B cell (primary cell): ENCODE measurements at regions not wholly inside any gene's neighbourhood (a gene's known extent, or its start where the extent isn't known, plus 50 kb on each side); places are given as distances from the start of the nearest gene placed in this dataset.
"Not testable (repeated sequence)": the region's sequence is repeated elsewhere in the genome, so short reads cannot be mapped to it uniquely, and the experiment has no call there.

Experiments used
- ATAC-seq: fragments of 200-7000 bp; cut with Tn5 transposase; one replicate; pipeline ENCODE4 v1.10.0; 2021; ENCODE audit warnings: low read depth, mild to moderate bottlenecking, moderate number of reproducible peaks, moderate library complexity
- CTCF ChIA-PET: fragments of 350-600 bp; sonication (Branson Sonifier 250); formaldehyde crosslinking; loops from one replicate; lab custom pipeline; 2021; ENCODE audit warnings: antibody characterized with exemption, inconsistent platforms; lab: Charles Lee
- POLR2A ChIA-PET: fragments of 350-600 bp; sonication (Branson Sonifier 250); formaldehyde crosslinking; loops from one replicate; lab custom pipeline; 2021; ENCODE audit warnings: antibody characterized with exemption; lab: Charles Lee
- DNase-seq: peaks from one replicate; pipeline ENCODE4 v3.0.0; 2013
- H2AFZ ChIP-seq: 2 replicates; pipeline ENCODE4 v1.6.1; 2012; ENCODE audit warnings: mild to moderate bottlenecking, low read depth, low read length; ENCODE audit not compliant: insufficient read depth, poor library complexity, severe bottlenecking
- H3K27ac ChIP-seq, 2 donors: 1 replicate in 1 of 2; 2 replicates in 1 of 2; pipeline ENCODE4 v1.5.1; 2012 to 2013; ENCODE audit warnings: low read length in 2 of 2, mild to moderate bottlenecking in 2 of 2, moderate library complexity in 1 of 2
- H3K27me3 ChIP-seq, 4 experiments: fragments of 200-600 bp in 1 of 4; sonication (generic) in 1 of 4; replicated peaks in 1 of 4; 1 replicate in 2 of 4; 2 replicates in 2 of 4; pipeline versions ENCODE4 v1.6.1 to v1.7.0; 2013 to 2016; ENCODE audit warnings: low read length in 3 of 4, mild to moderate bottlenecking in 2 of 4, mixed read lengths in 1 of 4, moderate library complexity in 1 of 4; ENCODE audit not compliant: insufficient read depth in 4 of 4, control insufficient read depth in 3 of 4; ENCODE audit errors: control extremely low read depth in 1 of 4
- H3K36me3 ChIP-seq, 2 experiments: replicated peaks in 1 of 2; 1 replicate in 1 of 2; 2 replicates in 1 of 2; pipeline versions ENCODE4 v1.6.1 to v1.7.1; 2013; ENCODE audit warnings: low read length in 1 of 2; ENCODE audit not compliant: insufficient read depth in 2 of 2, control insufficient read depth in 1 of 2; ENCODE audit errors: control extremely low read depth in 1 of 2, extremely low read depth in 1 of 2
- H3K4me1 ChIP-seq, 2 donors: fragments of 200-600 bp in 1 of 2; sonication (generic) in 1 of 2; 1 replicate in 1 of 2; 2 replicates in 1 of 2; pipeline versions ENCODE4 v1.5.1 to v1.6.1; 2013 to 2017; ENCODE audit warnings: low read length in 2 of 2; ENCODE audit not compliant: control insufficient read depth in 2 of 2, insufficient read depth in 2 of 2
- H3K4me2 ChIP-seq: replicated peaks from 2 replicates; pipeline ENCODE3; 2012; ENCODE audit warnings: mild to moderate bottlenecking, low read depth, low read length; ENCODE audit not compliant: poor library complexity, severe bottlenecking
- H3K4me3 ChIP-seq, 5 experiments: fragments of 200-600 bp in 1 of 5; sonication (generic) in 1 of 5; 1 replicate in 3 of 5; 2 replicates in 2 of 5; pipeline versions ENCODE4 v1.5.1 to v1.7.0; 2011 to 2016; ENCODE audit warnings: low read length in 4 of 5, mild to moderate bottlenecking in 4 of 5, low read depth in 2 of 5, control low read depth in 1 of 5, moderate library complexity in 1 of 5; ENCODE audit not compliant: insufficient read depth in 1 of 5; ENCODE audit errors: control extremely low read depth in 1 of 5, extremely low read depth in 1 of 5
- H3K79me2 ChIP-seq: fragments of 200-600 bp; sonication (generic); one replicate; pipeline ENCODE4 v1.6.0; 2016; ENCODE audit warnings: low read length; ENCODE audit not compliant: control insufficient read depth, insufficient read depth
- H3K9ac ChIP-seq: fragments of 200-600 bp; sonication (generic); 2 replicates; pipeline ENCODE4 v1.6.1; 2017; ENCODE audit warnings: mild to moderate bottlenecking, low read length, moderate library complexity
- H3K9me3 ChIP-seq, 3 donors: one replicate each; pipeline versions ENCODE4 v1.6.1 to v1.7.1; 2013; ENCODE audit warnings: low read length in 2 of 3; ENCODE audit not compliant: control insufficient read depth in 2 of 3, insufficient read depth in 1 of 3; ENCODE audit errors: control extremely low read depth in 1 of 3
- H4K20me1 ChIP-seq: 2 replicates; pipeline ENCODE4 v1.6.0; 2012; ENCODE audit warnings: mild to moderate bottlenecking, low read length; ENCODE audit not compliant: insufficient read depth, control insufficient read depth, poor library complexity, severe bottlenecking
- H3K27ac Mint-ChIP-seq: one replicate; pipeline ENCODE4 v1.8.0; 2021; ENCODE audit warnings: mixed read lengths
- H3K27me3 Mint-ChIP-seq: one replicate; pipeline ENCODE4 v1.8.0; 2021; ENCODE audit warnings: mixed read lengths
- H3K4me1 Mint-ChIP-seq: one replicate; pipeline ENCODE4 v1.8.0; 2021; ENCODE audit warnings: mixed read lengths
- H3K4me3 Mint-ChIP-seq: one replicate; pipeline ENCODE4 v1.8.0; 2021; ENCODE audit warnings: mixed read lengths
- H3K9me3 Mint-ChIP-seq: one replicate; pipeline ENCODE4 v1.8.0; 2022; ENCODE audit warnings: mixed read lengths; ENCODE audit not compliant: insufficient read depth
- EZH2 ChIP-seq: IDR thresholded peaks from 2 replicates; pipeline ENCODE4 v1.6.1; 2012; ENCODE audit warnings: borderline replicate concordance, low read depth, mild to moderate bottlenecking, moderate library complexity, low read length; ENCODE audit not compliant: insufficient read depth, poor library complexity, severe bottlenecking
- WGBS: methylation state at CpG from one replicate; pipeline ENCODE4 v1.1.5; 2013; ENCODE audit warnings: missing lambda C conversion rate; ENCODE audit not compliant: insufficient coverage; 5-methylcytosine and 5-hydroxymethylcytosine counted together
- intact Hi-C: fragments of 100-400 bp; cut with micrococcal nuclease; formaldehyde crosslinking; loops from one replicate; pipeline ENCODE4 v1.10.0; 2022
- TF ChIP-seq, protein P1 (sequence below): fragments of 200-600 bp; IDR thresholded peaks from one replicate; pipeline ENCODE4 v1.8.0; 2022; ENCODE audit warnings: antibody characterized with exemption, mild to moderate bottlenecking

GRCh38 chr18:22705328-22705727, 227.8 kb upstream of the RBBP8 start:
- Mint-ChIP-seq H3K9me3 (peaks cover 1% of the 10 kb centered on the region), H3K4me3 (no peak overlapping the region), H3K4me1 (no peaks in the 10 kb centered on the region), H3K27me3 (peaks cover 9% of the 10 kb centered on the region), H3K27ac (no peak overlapping the region)
- Histone ChIP-seq H3K27me3 (no peaks in the 10 kb centered on the region), H3K9me3 (no peaks in the 10 kb centered on the region), H3K79me2 (no peaks in the 10 kb centered on the region), H3K4me1 (no peaks in the 10 kb centered on the region), H3K4me3 (no peak overlapping the region), H3K36me3 (no peaks in the 10 kb centered on the region), H3K4me2 (no peak overlapping the region), H2AFZ (no peak overlapping the region), H3K9ac (no peak overlapping the region), H4K20me1 (no peaks in the 10 kb centered on the region), H3K27ac (no peak overlapping the region)
- TF ChIP-seq EZH2 = no peak
- TF ChIP-seq, protein P1, sequence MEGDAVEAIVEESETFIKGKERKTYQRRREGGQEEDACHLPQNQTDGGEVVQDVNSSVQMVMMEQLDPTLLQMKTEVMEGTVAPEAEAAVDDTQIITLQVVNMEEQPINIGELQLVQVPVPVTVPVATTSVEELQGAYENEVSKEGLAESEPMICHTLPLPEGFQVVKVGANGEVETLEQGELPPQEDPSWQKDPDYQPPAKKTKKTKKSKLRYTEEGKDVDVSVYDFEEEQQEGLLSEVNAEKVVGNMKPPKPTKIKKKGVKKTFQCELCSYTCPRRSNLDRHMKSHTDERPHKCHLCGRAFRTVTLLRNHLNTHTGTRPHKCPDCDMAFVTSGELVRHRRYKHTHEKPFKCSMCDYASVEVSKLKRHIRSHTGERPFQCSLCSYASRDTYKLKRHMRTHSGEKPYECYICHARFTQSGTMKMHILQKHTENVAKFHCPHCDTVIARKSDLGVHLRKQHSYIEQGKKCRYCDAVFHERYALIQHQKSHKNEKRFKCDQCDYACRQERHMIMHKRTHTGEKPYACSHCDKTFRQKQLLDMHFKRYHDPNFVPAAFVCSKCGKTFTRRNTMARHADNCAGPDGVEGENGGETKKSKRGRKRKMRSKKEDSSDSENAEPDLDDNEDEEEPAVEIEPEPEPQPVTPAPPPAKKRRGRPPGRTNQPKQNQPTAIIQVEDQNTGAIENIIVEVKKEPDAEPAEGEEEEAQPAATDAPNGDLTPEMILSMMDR = no peak
- WGBS = no CpG with 5 or more reads among the region's 1 CpG
- DNase-seq (no peak), ATAC-seq (no peak)
- intact Hi-C loops = no loop called here
- ChIA-PET CTCF (interaction anchor here (1.8 to 2.3 kb wide), 3 partner anchors 8 to 13 kb away, joined by 4 to 6 read pairs (median 5); no protein-coding TSS in a partner anchor), POLR2A (no interaction called here)

DNA sequence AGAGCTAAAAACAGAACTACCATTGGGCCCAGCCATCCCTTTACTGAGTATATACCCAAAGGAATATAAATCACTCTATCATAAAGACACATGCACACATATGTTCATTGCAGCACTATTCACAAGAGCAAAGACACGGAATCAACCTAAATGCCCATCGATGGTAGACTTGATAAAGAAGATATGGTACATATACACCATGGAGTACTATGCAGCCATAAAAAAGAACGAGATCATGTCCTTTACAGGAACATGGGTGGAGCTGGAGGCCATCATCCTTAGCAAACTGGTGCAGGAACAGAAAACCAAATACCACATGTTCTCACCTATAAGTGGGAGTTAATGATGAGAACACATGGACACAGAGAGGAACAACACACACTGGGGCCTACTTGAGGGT, 227.1 kb upstream of the RBBP8 start:
- not testable (repeated sequence) for H3K27ac ChIP-seq, H3K4me3 ChIP-seq
- WGBS = no CpG with 5 or more reads among the region's 3 CpGs

More for the DNA sequence above, 227.1 kb upstream of the RBBP8 start:
- CTCF ChIA-PET, DNase-seq, H3K4me1 ChIP-seq, H3K9ac ChIP-seq, POLR2A ChIA-PET, H3K9me3 ChIP-seq, H2AFZ ChIP-seq, H3K9me3 Mint-ChIP-seq, H3K4me2 ChIP-seq, H3K27me3 ChIP-seq, H3K4me3 Mint-ChIP-seq, H3K4me1 Mint-ChIP-seq, H3K36me3 ChIP-seq, ATAC-seq, H3K79me2 ChIP-seq, H4K20me1 ChIP-seq, intact Hi-C loops, H3K27me3 Mint-ChIP-seq, H3K27ac Mint-ChIP-seq: not testable (repeated sequence)
